ENCODE measurements at regions not wholly inside any gene's neighbourhood (a gene's known extent, or its start where the extent isn't known, plus 50 kb on each side); places are given as distances from the start of the nearest gene placed in this dataset.

- POLR2A ChIA-PET, result no interaction called here
- no peak for TF ChIP-seq ZNF274 (IDR thresholded peaks at IDR 0.05; ENCODE audit: low read depth, low read length)
- TF ChIP-seq SP1 (IDR thresholded peaks at IDR 0.05; ENCODE audit: low read depth), result no peak
- TF ChIP-seq EGR1 (IDR thresholded peaks at IDR 0.05; ENCODE audit: low read depth), result no peak
- TF ChIP-seq ELF1 (IDR thresholded peaks at IDR 0.05; ENCODE audit: borderline replicate concordance, low read depth), result no peak
- TF ChIP-seq, protein P1, sequence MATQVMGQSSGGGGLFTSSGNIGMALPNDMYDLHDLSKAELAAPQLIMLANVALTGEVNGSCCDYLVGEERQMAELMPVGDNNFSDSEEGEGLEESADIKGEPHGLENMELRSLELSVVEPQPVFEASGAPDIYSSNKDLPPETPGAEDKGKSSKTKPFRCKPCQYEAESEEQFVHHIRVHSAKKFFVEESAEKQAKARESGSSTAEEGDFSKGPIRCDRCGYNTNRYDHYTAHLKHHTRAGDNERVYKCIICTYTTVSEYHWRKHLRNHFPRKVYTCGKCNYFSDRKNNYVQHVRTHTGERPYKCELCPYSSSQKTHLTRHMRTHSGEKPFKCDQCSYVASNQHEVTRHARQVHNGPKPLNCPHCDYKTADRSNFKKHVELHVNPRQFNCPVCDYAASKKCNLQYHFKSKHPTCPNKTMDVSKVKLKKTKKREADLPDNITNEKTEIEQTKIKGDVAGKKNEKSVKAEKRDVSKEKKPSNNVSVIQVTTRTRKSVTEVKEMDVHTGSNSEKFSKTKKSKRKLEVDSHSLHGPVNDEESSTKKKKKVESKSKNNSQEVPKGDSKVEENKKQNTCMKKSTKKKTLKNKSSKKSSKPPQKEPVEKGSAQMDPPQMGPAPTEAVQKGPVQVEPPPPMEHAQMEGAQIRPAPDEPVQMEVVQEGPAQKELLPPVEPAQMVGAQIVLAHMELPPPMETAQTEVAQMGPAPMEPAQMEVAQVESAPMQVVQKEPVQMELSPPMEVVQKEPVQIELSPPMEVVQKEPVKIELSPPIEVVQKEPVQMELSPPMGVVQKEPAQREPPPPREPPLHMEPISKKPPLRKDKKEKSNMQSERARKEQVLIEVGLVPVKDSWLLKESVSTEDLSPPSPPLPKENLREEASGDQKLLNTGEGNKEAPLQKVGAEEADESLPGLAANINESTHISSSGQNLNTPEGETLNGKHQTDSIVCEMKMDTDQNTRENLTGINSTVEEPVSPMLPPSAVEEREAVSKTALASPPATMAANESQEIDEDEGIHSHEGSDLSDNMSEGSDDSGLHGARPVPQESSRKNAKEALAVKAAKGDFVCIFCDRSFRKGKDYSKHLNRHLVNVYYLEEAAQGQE (IDR thresholded peaks at IDR 0.05; ENCODE audit: low read depth), result no peak
- TF ChIP-seq CBX3 (IDR thresholded peaks at IDR 0.05; ENCODE audit: low read depth), result no peak
- no peak for TF ChIP-seq CTCF (IDR thresholded peaks at IDR 0.05 in 2 of 3, conservative IDR thresholded peaks at IDR 0.05 in 1 of 3; ENCODE audit: borderline replicate concordance in 1 of 3, insufficient read depth in 1 of 3, low read depth in 2 of 3, low read length in 2 of 3)
- no peak for TF ChIP-seq POLR2A (IDR thresholded peaks at IDR 0.05; ENCODE audit: borderline replicate concordance, extremely low read depth, insufficient read depth, insufficient read length)
- no peak for TF ChIP-seq MAX (IDR thresholded peaks at IDR 0.05)
- no peak for TF ChIP-seq FOSL1 (IDR thresholded peaks at IDR 0.05; ENCODE audit: low read depth)
- TF ChIP-seq JUND (IDR thresholded peaks at IDR 0.05), result no peak
- no peak for TF ChIP-seq ZFX (IDR thresholded peaks at IDR 0.05)
- no peak overlapping the region for H3K4me2 ChIP-seq (ENCODE audit: low read length)
These were observed 545.9 kb upstream of the MIR17HG start for GRCh38 chr13:90801621-90802020.

More at GRCh38 chr13:90801621-90802020, 545.9 kb upstream of the MIR17HG start:
- BruUV-seq (replicated peaks), result no TSS peak
- H3K4me1 ChIP-seq (ENCODE audit: control insufficient read depth in 1 of 2, insufficient read depth in 2 of 2, low read length in 2 of 2), result no peaks in the 10 kb centered on the region
- H3K27ac ChIP-seq (ENCODE audit: low read depth, low read length), result no peak overlapping the region
- no peak for DNase-seq (ENCODE audit: low read depth, low spot score)
- CTCF ChIA-PET, result no interaction called here
- H3K9me2 ChIP-seq (ENCODE audit: insufficient read depth), result no peaks in the 10 kb centered on the region
- no peak overlapping the region for H3K9ac ChIP-seq (ENCODE audit: low read length)
- RAD21 ChIA-PET (ENCODE audit: low non-redundant PET in 1 of 2, low total read pairs in 2 of 2, uncharacterized antibody in 2 of 2, unreplicated experiment in 2 of 2), result no interaction called here
- intact Hi-C loops (cut with micrococcal nuclease), result no loop called here
- H3K27me3 ChIP-seq (ENCODE audit: insufficient read depth, low read length), result no peaks in the 10 kb centered on the region
- no peak for ATAC-seq
- H3K9me3 ChIP-seq (ENCODE audit: control insufficient read depth in 1 of 2, insufficient read depth in 1 of 2, low read depth in 1 of 2, low read length in 2 of 2), result no peaks in the 10 kb centered on the region
- no peaks in the 10 kb centered on the region for H3K79me2 ChIP-seq (ENCODE audit: insufficient read depth, low read length)
- H2AFZ ChIP-seq (ENCODE audit: low read depth, low read length, poor library complexity, severe bottlenecking), result no peak overlapping the region
- H3K36me3 ChIP-seq (ENCODE audit: control insufficient read depth in 1 of 2, insufficient read depth in 2 of 2, low read length in 2 of 2), result no peaks in the 10 kb centered on the region
- H4K20me1 ChIP-seq (ENCODE audit: insufficient read depth), result no peaks in the 10 kb centered on the region
- H3K4me3 ChIP-seq (replicated peaks in 1 of 2; ENCODE audit: low read depth in 1 of 2, low read length in 2 of 2), result no peak overlapping the region

Data from HCT116 (cell line).